GM18502 (cell line): ENCODE measurements at regions not wholly inside any gene's neighbourhood (a gene's known extent, or its start where the extent isn't known, plus 50 kb on each side); places are given as distances from the start of the nearest gene placed in this dataset.
"Not testable (repeated sequence)": the region's sequence is repeated elsewhere in the genome, so short reads cannot be mapped to it uniquely, and the experiment has no call there.

ENCODE experiments used
- ATAC-seq: cut with Tn5 transposase; IDR thresholded peaks from one replicate; pipeline ENCODE4 v1.9.1; 2021; ENCODE audit warnings: mild to moderate bottlenecking; ENCODE audit not compliant: unreplicated experiment, poor library complexity

DNA sequence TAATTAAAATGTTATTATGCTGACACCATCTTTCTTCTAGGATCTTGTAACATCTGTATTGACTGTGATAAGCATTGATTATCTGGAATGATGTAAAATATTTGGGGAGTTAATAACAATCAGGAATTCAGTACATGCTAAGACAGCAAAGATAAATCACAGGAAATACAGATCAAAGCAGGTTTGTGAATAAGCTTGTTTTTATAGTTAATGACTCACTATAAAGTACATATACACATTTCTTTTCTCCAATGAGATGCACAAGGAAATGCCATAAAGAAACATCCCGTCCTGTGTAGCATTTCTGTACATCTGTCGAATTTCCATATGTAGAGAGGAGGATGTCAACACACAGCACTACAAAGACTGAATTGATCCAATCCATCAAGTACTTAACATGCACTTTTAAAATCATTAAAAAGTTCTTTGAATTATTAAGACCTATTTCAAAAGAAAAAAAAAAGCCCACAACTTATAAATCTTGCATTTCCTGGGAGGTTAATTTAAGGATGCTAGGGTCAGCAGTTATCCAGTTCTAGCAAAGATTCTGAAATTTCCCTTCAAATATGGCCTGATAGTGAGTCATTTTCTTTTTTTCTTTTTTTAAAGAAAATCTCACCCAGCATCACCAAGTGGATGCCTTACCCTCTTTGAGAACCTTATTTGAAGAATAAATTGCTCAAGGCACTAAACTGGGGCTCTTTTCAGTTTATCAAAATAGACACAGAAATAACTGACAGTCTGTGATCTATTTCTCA, 243.2 kb upstream of the NR5A2 start:
- ATAC-seq: no peak

DNA sequence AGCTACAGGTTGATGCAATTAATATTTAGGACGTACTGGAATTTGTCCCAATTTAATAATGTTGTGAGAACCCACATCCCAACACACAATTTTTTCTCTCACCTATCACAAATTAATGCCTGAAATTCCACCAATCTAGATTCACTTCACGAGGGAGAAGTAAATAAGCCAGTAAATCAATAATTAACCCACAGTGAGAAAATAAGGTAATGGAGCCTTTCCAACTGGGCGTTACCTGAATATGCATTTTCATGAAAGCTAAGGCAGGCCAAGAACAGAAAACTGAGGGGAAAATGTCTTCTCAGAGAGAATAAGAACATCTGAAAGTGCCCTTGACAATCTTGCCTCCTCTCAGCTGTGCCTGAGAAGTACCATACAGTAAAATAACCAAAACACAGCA, 240.8 kb upstream of the NR5A2 start:
- no peak for ATAC-seq

DNA sequence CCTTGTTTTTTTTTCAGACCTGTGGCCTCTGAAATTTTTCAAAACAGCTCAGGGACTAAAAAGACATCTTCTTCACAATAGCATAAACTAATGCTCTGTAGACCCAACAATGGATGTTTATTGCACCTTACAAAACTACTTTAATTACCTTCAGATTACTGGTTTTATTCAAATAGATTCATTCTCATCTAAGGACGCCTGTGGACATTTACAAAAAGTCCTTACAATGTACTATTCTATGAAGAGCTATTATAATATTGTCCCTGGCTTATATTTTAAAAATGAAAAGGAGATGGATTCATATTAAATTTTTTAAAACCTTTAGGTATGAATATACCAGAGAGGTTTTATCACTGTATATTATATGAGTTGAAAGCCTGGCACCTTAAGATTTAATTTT, 238.4 kb upstream of the NR5A2 start:
- ATAC-seq: no peak

DNA sequence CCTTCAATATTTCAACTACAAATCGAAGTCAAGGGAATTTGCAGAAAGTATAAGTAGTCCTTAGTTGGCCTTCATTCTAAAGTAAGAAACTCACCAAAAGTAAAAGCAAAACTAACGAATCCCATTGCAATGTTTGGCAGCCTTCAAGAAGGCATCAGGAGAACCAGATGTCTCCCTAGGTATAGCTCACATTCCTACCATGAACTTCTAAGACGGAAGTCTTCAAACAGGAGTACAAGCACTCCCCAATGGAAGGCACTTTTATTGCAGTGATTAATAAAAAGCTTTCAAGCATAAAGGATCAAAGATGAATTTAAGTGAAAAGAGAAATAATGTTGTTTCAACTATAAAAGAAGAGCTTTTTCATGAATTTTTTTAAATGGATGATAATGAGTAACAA, 236.0 kb upstream of the NR5A2 start:
- ATAC-seq: no peak

DNA sequence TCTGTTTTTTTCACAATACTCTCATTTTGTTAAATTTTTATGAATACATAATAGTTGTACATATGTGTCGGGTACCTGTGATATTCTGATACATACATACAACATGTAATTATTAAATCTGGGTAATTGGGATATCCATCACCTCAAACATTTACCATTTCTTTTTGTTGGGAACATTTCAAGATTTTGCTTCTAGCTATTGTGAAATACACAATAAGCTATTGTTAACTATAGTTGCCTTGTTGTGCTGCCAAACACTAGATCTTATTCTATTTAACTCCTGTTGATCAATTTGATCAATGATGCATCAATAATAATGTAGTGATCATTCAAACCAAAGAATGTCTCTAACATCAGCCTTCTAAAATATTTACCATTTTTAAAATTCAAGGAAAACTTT, 234.6 kb upstream of the NR5A2 start:
- ATAC-seq: no peak

DNA sequence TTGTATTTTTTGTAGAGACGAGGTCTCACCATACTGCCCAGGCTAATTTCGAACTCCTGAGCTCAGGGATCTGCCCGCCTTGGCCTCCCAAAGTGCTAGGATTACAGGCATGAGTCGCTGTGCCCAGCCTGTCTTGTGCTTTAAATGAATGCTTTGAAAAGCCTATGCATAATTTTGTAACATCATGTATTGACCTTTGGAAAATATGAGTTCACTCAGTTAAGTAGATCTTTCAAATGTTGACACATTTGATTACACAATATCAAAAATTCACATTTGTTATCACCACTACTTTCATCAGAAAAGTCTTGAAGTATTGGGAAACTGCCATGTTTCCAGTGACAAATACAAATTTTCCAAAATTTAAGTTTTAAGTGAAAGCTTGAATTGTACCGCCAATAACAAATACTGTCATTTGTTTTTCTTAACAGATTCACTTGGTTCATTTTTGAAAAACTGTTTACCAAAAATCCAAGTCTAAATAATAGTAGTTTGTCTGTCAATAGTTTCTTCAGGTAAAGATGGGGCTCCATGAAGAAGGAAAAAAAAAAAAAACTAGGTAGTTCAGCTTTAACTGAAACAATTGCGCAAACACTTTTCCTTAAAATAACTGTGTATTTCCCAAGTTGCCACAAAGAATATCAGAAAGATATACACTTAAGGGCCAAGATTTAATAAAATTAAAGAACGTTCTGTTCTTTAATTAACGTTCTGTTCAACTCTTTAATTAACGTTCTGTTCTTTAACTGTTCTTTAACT, 233.2 kb upstream of the NR5A2 start:
- no peak for ATAC-seq

DNA sequence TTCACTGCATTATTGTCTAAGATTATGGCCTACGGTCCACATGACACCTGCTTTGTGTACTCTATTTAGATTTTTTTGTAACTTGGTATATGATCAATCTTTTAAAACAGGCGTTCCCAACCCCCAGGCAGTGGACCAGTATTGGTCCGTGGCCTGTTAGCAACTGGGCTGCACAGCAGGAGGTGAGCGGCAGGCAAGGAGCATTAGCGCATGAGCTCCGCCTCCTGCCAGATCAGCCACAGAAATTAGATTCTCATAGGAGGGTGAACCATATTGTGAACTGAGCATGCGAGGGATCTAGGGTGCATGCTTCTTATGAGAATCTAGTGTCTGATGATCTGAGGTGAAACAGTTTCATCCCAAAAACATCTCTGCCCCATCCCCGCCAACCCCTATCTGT, 228.4 kb upstream of the NR5A2 start:
- no peak for ATAC-seq

DNA sequence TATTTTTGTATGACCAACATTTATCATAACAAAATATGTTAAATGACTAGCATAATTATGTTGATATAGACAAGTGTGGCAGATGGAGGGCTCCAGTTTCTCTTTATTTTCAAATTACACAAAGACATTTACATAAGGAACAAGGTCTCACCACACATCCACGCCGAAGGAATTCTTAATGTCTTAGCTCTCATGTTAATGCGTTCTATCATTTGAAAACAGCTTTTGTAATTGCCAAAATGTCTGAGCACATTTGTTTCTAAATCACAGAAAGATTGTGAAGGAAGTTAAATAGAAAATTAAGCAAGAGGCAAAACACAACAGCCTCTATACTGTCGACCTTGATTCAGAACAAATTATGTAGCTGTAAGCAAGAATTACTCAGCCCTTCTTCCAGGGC, 223.0 kb upstream of the NR5A2 start:
- no peak for ATAC-seq

DNA sequence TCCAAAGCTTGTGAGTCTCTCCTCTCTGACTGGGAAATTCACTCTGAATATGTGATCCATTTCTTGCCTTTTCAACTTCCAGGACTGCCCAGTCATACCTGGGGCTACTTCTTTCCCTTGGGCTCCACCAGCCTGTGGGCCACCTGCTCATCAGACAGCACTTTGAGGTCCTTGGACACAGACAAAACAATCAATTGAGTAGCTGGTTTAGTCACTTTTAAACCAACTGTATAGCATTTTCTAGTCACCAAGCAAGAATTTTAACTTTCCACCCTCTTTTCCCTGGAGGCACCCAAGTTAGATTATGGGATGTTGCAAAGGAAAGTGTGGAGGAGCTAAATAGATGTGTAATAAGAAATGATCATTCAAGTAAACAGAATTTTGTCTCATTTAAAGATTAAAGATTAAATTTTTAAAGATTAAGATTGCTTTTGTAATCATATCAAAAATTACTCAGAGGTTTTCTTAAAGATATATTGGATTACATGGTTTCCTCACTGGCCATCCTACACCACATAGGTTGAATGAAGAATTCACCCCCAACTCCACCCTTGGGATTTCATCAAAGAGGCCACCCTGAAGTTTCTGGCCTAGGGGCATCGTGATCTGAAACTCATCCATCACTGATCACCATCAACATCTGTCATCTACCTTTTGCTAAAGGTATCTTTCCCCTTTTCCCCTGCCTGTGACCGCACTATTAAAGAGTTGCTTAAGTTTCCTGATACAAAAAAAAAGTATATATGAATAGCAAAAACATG, 219.2 kb upstream of the NR5A2 start:
- no peak for ATAC-seq

DNA sequence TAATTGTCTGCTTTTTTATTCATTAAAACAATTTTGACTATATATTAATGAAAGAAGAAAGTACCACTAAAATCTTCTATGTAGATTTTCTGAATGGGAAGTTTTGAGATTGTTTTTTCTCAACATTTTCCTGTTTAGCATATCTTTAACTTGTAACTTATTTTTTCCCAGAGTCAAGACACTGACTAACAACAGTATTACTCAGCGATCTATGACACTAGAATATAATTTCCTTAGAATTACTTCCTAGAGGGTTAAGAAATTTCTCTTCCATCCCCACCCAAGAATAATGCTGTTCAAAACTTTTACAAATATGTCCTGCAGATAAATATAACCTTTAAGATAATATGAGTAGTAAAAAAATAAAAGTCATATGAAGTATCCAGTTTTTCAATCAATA, 218.2 kb upstream of the NR5A2 start:
- ATAC-seq: no peak

DNA sequence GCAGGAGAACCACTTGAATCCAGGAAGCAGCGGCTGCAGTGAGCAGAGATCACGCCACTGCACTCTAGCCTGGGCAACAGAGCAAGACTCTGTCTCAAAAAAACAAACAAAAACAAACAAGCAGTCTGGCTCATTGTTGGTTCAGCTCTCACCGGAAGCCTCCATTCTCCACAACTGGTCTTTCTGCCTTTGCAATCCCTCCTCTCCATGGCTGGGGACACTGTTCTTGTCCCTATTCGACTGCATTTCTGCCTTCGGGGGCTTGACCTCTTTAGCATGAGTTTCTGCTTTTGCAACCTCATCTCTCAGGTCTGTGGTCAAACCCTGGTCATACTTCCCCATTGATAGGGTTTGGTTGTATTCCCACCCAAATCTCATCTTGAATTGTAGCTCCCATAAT, 216.3 kb upstream of the NR5A2 start:
- no peak for ATAC-seq

DNA sequence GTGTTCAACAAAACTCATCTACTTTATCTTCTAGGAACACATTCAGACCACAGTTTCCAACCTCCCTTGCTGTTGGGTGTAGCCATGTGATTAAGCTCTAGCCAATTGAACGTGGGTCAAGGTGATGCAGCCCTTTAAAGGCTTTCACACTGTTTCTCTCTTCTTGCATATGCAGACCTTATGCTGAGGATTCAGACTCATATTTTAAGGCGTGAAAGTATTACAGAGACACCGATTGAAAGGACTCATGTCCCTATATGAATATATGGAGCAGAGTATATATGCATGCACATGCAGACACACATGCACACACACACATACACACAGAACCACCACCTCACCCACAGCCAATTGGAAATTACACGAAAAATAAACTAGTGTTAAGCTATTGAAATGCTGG, 214.3 kb upstream of the NR5A2 start:
- no peak for ATAC-seq

DNA sequence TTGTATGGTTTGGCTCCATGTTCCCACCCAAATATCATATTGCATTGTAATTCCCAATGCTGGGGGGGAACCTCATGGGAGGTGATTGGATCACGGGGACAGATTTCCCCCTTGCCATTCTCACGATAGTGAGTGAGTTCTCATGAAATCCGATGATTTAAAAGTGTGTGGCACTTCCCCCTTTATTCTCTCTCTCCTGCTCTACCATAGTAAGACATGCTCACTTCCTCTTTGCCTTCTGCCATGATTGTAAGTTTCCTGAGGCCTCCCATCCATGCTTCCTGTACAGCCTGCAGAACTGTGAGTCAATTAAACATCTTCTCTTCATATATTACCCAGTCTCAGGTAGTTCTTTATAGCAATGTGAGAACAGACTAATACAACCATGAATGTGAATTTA, 211.6 kb upstream of the NR5A2 start:
- no peak for ATAC-seq

DNA sequence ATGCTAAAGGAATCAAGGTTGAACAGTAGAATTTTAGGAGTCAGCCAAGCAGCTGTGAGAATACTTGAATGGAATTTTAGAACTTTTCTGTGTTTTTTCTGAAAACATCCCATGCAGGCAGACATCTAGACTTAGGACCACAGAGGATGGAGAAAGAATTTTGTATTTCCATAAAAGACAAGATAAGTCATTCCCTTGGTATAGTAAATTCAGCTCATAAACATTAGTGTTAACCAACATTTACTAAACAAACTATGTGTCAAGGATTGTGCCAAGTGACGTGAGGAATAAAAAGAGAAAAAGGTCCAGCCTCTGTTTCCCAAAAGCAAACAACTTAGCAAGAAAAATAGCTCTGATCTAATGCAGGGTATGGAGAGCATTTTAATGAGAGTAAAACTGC, 210.2 kb upstream of the NR5A2 start:
- no peak for ATAC-seq

DNA sequence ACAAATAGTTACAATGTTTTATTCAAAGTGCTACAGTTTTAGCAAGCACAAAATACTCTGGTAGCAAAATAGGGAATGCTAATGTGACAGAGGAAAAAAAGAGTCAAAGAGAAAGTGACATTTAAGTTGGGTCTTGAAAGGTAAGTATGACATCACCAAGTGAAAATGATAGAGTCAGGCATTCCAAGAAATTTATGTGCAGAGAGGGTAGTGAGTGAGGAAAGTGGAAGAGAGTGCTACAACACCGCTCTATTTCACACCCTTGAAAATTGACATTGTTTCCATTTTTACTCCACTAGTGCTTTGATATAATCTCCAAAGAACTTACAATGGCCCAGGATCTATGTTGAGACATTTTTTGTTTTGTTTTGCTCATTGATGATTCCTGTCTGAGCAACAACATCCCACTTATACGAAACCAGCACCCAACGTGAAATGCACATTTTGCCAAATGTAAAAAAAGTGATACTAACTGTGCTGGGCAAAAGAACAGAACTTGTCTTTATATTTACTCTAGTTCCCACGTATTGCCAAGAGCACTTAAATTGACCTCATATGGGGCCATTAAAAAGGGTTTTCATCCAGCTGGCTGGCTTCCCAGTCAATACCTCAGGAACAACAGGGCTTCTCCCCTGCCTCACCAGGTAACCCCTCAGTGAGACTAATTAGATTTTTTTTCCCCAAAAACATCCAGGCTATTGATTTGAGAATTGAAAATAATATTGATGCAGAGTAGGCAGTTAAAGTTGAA, 206.3 kb upstream of the NR5A2 start:
- no peak for ATAC-seq

DNA sequence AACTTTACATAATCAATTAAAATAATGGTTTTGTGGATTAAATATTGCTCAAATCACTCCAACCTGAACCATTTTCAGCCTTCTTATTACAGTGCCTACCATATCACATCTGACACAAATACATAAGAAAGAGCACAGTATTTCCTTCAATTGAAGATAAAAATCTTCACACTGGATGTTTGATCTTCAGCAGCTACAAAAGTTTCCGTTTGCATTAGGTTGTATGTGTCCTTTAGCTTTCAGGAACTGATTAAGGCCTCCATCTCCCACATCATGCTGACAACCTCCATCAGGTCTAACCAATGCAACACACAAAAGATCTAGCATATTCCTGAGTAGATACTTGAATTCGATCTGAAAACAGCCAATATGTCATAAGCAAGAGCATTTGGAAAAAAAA, 195.1 kb upstream of the NR5A2 start:
- no peak for ATAC-seq

DNA sequence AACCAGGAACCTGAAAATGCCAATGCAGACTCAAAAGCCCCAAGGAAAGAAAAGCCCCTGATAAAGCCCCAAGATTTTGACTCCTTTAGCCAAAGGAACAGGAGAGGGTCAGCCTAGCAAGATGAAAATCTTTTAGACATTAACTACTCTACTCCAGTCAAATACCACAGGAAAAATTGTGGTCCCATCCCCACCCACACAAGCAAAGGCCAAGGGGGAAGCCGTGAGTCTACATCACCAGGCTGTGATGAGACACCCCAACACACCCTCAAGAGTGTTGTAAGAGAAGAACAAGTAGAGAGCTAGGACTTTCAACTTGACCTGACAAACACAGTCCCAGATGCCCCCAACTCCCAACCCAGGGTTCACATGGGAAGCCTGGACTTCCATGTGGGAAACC, 192.8 kb upstream of the NR5A2 start:
- no peak for ATAC-seq

DNA sequence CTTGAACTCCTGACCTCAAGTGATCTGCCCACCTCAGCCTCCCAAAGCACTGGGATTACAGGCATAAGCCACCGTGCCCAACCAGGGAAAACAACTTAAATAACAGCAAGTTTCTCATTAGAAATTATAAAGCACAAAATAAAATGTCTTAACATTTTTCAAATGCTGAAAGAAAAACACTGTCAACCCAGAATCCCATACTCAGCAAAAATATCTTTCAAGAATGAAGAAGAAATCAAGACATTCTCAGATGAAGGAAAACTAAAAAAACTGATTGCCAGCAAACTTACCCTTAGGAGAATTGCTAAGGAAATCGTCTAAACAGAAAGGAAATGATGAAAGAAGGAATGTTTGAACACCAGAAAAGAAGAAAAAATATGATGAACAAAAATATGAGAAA, 191.1 kb upstream of the NR5A2 start:
- ATAC-seq: no peak

DNA sequence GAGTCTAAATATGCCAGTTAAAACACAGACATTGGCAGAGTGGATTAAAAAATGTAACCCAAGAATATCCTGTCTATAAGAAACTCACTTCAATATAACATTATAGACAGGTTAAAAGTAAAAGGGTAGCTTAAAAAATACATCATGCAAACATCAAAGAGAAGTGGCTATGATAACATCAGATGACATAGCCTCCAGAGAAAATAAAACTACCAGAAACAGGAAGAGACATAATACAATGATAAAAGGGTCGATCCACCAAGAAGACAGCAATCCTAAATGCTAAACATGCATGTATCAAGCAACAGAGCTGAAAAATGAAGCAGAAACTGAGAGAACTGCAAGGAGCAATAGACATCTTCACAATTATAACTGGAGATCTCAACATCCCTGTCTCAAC, 190.2 kb upstream of the NR5A2 start:
- no peak for ATAC-seq

DNA sequence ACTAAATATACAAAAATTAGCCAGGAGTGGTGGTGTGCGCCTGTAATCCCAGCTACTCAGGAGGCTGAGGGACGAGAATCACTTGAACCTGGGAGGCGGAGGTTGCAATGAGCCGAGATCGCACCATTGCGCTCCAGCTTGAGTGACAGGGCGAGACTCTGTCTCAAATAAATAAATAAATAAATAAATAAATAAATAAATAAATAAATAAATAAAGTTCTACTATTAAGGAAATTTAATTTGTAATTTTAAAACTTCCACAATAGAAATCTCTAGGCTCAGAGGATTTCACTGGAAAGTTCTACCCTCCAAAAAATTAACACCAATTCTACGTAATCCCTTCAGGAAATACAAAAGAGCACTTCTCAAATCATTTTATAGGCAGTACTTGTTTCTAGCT, 187.9 kb upstream of the NR5A2 start:
- ATAC-seq: not testable (repeated sequence)

DNA sequence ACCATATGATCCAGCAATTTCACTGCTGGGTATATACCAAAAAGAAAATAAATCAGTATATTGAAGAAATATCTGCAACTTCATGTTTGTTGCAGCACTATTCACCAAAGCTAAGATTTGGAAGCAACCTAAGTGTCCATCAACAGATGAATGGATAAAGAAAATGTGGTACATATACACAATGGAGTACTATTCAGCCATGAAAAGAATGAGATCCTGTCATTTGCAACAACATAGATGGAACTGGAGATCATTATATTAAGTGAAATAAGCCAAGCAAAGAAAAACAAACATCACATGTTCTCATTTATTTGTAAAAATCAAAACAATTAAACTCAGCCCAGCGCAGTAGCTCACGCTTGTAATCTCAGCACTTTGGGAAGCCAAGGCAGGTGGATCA, 184.4 kb upstream of the NR5A2 start:
- not testable (repeated sequence) for ATAC-seq
